GM13976 (cell line): ENCODE measurements at regions not wholly inside any gene's neighbourhood (a gene's known extent, or its start where the extent isn't known, plus 50 kb on each side); places are given as distances from the start of the nearest gene placed in this dataset.

Source experiments
- DNase-seq: peaks from one replicate; pipeline ENCODE4 v3.0.0; 2012; ENCODE audit warnings: low spot score
- in situ Hi-C: fragments of 300-500 bp; cut with MboI; formaldehyde crosslinking; loops from one replicate; pipeline ENCODE4 v1.12.0; 2022; ENCODE audit warnings: low sequenced_read_pairs, mixed read lengths, inconsistent platforms; ENCODE audit not compliant: unreplicated experiment
- TF ChIP-seq, protein P1 (sequence below): IDR thresholded peaks from 2 replicates; pipeline ENCODE4 v1.5.1; 2012; ENCODE audit warnings: borderline replicate concordance, mild to moderate bottlenecking; ENCODE audit not compliant: insufficient read depth; ENCODE audit errors: extremely low read depth, missing control alignments, control extremely low read depth

DNA sequence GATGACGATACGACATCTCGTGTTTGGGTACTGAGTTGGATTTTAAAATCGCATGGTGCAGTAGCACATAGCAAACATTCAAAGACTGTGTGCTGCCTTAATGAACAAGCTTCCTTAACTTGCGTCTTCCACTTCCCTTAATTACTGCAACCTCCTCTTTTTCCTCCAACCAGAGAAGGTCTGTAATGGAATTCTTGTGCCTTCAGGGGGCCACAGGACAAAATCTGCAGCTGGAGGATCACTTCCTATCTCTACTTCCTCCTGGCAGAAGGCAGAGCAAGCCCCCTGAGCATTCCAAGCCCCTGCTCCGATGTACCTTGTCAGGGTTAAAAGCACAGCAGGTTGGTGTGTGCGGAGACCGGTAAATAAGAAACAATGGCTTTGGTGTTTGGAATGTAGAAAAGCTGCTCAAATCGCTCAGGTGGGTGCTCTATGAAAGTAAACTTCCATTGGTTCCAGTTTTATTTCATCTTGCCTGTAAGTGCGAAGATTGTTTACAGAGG, 151.3 kb upstream of the UQCRFS1 start:
- DNase-seq: no peak
- TF ChIP-seq, protein P1, sequence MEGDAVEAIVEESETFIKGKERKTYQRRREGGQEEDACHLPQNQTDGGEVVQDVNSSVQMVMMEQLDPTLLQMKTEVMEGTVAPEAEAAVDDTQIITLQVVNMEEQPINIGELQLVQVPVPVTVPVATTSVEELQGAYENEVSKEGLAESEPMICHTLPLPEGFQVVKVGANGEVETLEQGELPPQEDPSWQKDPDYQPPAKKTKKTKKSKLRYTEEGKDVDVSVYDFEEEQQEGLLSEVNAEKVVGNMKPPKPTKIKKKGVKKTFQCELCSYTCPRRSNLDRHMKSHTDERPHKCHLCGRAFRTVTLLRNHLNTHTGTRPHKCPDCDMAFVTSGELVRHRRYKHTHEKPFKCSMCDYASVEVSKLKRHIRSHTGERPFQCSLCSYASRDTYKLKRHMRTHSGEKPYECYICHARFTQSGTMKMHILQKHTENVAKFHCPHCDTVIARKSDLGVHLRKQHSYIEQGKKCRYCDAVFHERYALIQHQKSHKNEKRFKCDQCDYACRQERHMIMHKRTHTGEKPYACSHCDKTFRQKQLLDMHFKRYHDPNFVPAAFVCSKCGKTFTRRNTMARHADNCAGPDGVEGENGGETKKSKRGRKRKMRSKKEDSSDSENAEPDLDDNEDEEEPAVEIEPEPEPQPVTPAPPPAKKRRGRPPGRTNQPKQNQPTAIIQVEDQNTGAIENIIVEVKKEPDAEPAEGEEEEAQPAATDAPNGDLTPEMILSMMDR: no peak
- in situ Hi-C loops: no loop called here

DNA sequence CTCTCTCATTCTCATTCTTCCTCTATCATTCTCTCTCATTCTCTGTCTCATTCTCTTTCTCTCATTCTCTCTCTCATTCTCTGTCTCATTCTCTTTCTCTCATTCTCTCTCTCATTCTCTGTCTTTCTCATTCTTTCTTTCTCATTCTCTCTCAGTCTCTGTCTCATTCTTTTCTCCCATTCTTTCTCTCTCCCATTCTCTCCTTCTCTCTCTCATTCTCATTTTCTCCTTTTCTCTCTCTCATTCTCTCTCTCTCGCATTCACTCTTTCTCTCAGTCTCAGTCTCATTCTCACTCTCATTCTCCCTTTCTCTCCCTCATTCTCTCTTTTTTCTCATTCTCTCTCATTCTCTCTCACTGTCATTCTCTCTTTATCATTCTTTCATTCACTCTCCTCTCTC, 152.0 kb upstream of the UQCRFS1 start:
- no peak for DNase-seq
- in situ Hi-C loops: no loop called here
- TF ChIP-seq, protein P1: no peak

- in situ Hi-C loops: no loop called here
- TF ChIP-seq, protein P1: no peak
- no peak for DNase-seq
Measured at GRCh38 chr19:29365836-29366417, 153.0 kb upstream of the UQCRFS1 start.

DNA sequence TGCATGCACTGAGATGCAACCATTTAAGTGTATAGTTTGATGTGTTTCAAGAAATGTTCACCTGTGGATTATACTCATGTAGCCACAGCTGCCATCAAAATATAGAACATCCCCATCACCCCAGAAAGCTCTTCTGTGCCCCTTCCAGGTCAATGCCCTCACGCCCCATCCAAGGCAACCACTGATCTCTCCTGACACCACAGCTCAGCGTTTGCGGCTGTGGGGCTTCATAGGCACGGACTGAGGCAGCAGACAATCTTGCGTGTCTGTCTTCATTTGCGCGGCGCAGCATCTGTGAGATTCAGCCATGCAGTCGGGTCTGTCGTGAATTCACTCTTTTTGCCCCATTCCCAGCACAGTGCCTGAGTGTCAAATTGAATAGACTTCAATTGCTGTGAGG, 153.8 kb upstream of the UQCRFS1 start:
- in situ Hi-C loops: no loop called here
- DNase-seq: no peak
- TF ChIP-seq, protein P1: no peak

GRCh38 chr19:29367791-29368222, 154.9 kb upstream of the UQCRFS1 start:
- in situ Hi-C loops: no loop called here
- TF ChIP-seq, protein P1: no peak
- DNase-seq: peak; percentile 1

GRCh38 chr19:29370276-29370675, 155.5 kb upstream of the VSTM2B start:
- TF ChIP-seq, protein P1: no peak
- no peak for DNase-seq
- in situ Hi-C loops: no loop called here
